Fibroblast of lung (primary cell): ENCODE measurements at regions not wholly inside any gene's neighbourhood (a gene's known extent, or its start where the extent isn't known, plus 50 kb on each side); places are given as distances from the start of the nearest gene placed in this dataset.
A peak's percentile ranks its signal among the peaks of the same experiment; 100 is the strongest.

Experiments
- DNase-seq, 2 donors: peaks; one replicate each; pipeline versions ENCODE4 v3.0.0 to v3.0.0-alpha.2; 2010; ENCODE audit warnings: low read depth in 2 of 2
- H2AFZ ChIP-seq: 2 replicates; pipeline ENCODE4 v1.5.1; 2012; ENCODE audit warnings: low read length, control low read depth, inconsistent platforms
- H3K27ac ChIP-seq: 2 replicates; pipeline ENCODE4 v1.5.1; 2011; ENCODE audit warnings: low read length, control low read depth; ENCODE audit not compliant: insufficient read depth
- H3K27me3 ChIP-seq: 2 replicates; pipeline ENCODE4 v1.5.1; 2011; ENCODE audit warnings: mild to moderate bottlenecking, low read length; ENCODE audit not compliant: control insufficient read depth, insufficient read depth
- H3K36me3 ChIP-seq: 2 replicates; pipeline ENCODE4 v1.5.1; 2011; ENCODE audit warnings: low read length; ENCODE audit not compliant: control insufficient read depth, insufficient read depth
- H3K4me1 ChIP-seq: 2 replicates; pipeline ENCODE4 v1.5.1; 2011; ENCODE audit warnings: low read length; ENCODE audit not compliant: control insufficient read depth, insufficient read depth; ENCODE audit errors: extremely low read depth
- H3K4me2 ChIP-seq: 2 replicates; pipeline ENCODE4 v1.5.1; 2011; ENCODE audit warnings: low read length, control low read depth; ENCODE audit not compliant: insufficient read depth; ENCODE audit errors: extremely low read depth
- H3K4me3 ChIP-seq, 4 experiments: fragments of 200-600 bp in 1 of 4; sonication (generic) in 1 of 4; replicated peaks in 1 of 4; 2 replicates each; pipeline ENCODE4 v1.5.1; 2011 to 2016; ENCODE audit warnings: low read length in 4 of 4, low read depth in 3 of 4, mild to moderate bottlenecking in 3 of 4, control low read depth in 2 of 4, inconsistent platforms in 1 of 4, mixed read lengths in 1 of 4; ENCODE audit not compliant: insufficient read depth in 1 of 4; ENCODE audit errors: control extremely low read depth in 1 of 4
- H3K79me2 ChIP-seq: 2 replicates; pipeline ENCODE4 v1.5.1; 2012; ENCODE audit warnings: mild to moderate bottlenecking, low read length, inconsistent platforms; ENCODE audit not compliant: control insufficient read depth, insufficient read depth
- H3K9ac ChIP-seq: 2 replicates; pipeline ENCODE4 v1.5.1; 2011; ENCODE audit warnings: mild to moderate bottlenecking, low read length, control low read depth; ENCODE audit not compliant: insufficient read depth
- H3K9me3 ChIP-seq: 2 replicates; pipeline ENCODE4 v1.5.1; 2012; ENCODE audit warnings: low read depth, low read length; ENCODE audit not compliant: control insufficient read depth, insufficient read depth
- H4K20me1 ChIP-seq: 2 replicates; pipeline ENCODE4 v1.5.1; 2011; ENCODE audit warnings: low read length; ENCODE audit not compliant: control insufficient read depth, insufficient read depth; ENCODE audit errors: extremely low read depth
- CTCF ChIP-seq, 2 donors: IDR thresholded peaks in 1 of 2; conservative IDR thresholded peaks in 1 of 2; 1 replicate in 1 of 2; 2 replicates in 1 of 2; pipeline ENCODE4 v1.5.1; 2011 to 2012; ENCODE audit warnings: low read length in 2 of 2, control low read depth in 1 of 2, inconsistent platforms in 1 of 2, low read depth in 1 of 2, mild to moderate bottlenecking in 1 of 2
- EZH2 ChIP-seq: IDR thresholded peaks from 2 replicates; pipeline ENCODE4 v1.5.1; 2012; ENCODE audit warnings: low read length, control low read depth, mild to moderate bottlenecking; ENCODE audit errors: missing control alignments

- no peak overlapping the region for H3K9ac ChIP-seq
- no peak for TF ChIP-seq CTCF (conservative IDR thresholded peaks at IDR 0.05 in 1 of 2, IDR thresholded peaks at IDR 0.05 in 1 of 2; ENCODE audit: low read depth in 1 of 2, low read length in 2 of 2)
- TF ChIP-seq EZH2 = no peak
These were observed 71.9 kb upstream of the LPP start for GRCh38 chr3:188082031-188082430.

GRCh38 chr3:188082450-188082849, 71.5 kb upstream of the LPP start:
- Histone ChIP-seq H3K4me1 (peaks cover 4% of the 10 kb centered on the region), H3K27ac (no peak overlapping the region), H3K9me3 (no peaks in the 10 kb centered on the region), H4K20me1 (no peaks in the 10 kb centered on the region), H2AFZ (no peak overlapping the region), H3K4me3 (no peak overlapping the region), H3K9ac (no peak overlapping the region), H3K4me2 (no peak overlapping the region), H3K36me3 (no peaks in the 10 kb centered on the region), H3K79me2 (no peaks in the 10 kb centered on the region), H3K27me3 (no peaks in the 10 kb centered on the region)
- DNase-seq = no peak
- TF ChIP-seq CTCF (conservative IDR thresholded peaks at IDR 0.05 in 1 of 2, IDR thresholded peaks at IDR 0.05 in 1 of 2; ENCODE audit: low read depth in 1 of 2, low read length in 2 of 2) (no peak), EZH2 (no peak)

More at GRCh38 chr3:188082031-188082430, 71.9 kb upstream of the LPP start:
- peak; percentile 36 to 64 for DNase-seq
- Histone ChIP-seq H3K27ac (peak overlapping the region; percentile 18), H4K20me1 (no peaks in the 10 kb centered on the region), H3K79me2 (no peaks in the 10 kb centered on the region), H3K4me2 (no peak overlapping the region), H2AFZ (no peak overlapping the region), H3K4me1 (peaks cover 4% of the 10 kb centered on the region), H3K9me3 (no peaks in the 10 kb centered on the region), H3K27me3 (no peaks in the 10 kb centered on the region), H3K4me3 (no peak overlapping the region), H3K36me3 (no peaks in the 10 kb centered on the region)

- H3K27ac ChIP-seq = no peak overlapping the region
- peaks cover 4% of the 10 kb centered on the region for H3K4me1 ChIP-seq
- no peak overlapping the region for H3K9ac ChIP-seq
- H2AFZ ChIP-seq = no peak overlapping the region
- H3K36me3 ChIP-seq = no peaks in the 10 kb centered on the region
- H3K4me2 ChIP-seq = no peak overlapping the region
- no peak overlapping the region for H3K4me3 ChIP-seq
- no peak for DNase-seq
- no peaks in the 10 kb centered on the region for H3K9me3 ChIP-seq
- H3K79me2 ChIP-seq = no peaks in the 10 kb centered on the region
- TF ChIP-seq CTCF (conservative IDR thresholded peaks at IDR 0.05 in 1 of 2, IDR thresholded peaks at IDR 0.05 in 1 of 2; ENCODE audit: low read depth in 1 of 2, low read length in 2 of 2) = no peak
- TF ChIP-seq EZH2 = no peak
- H3K27me3 ChIP-seq = no peaks in the 10 kb centered on the region
- no peaks in the 10 kb centered on the region for H4K20me1 ChIP-seq
These were observed 70.9 kb upstream of the LPP start for GRCh38 chr3:188083011-188083410.
